Nephron progenitor cell (in vitro differentiated cells): ENCODE measurements at regions not wholly inside any gene's neighbourhood (a gene's known extent, or its start where the extent isn't known, plus 50 kb on each side); places are given as distances from the start of the nearest gene placed in this dataset.

Experiments used
- DNase-seq: peaks from one replicate; pipeline ENCODE4 v3.0.0; 2021
- H3K27ac Mint-ChIP-seq: 2 replicates; pipeline ENCODE4 v1.8.0; 2021; ENCODE audit warnings: mild to moderate bottlenecking, moderate library complexity, mixed read lengths
- H3K27me3 Mint-ChIP-seq: 2 replicates; pipeline ENCODE4 v1.8.0; 2021; ENCODE audit warnings: mild to moderate bottlenecking, low read depth, mixed read lengths; ENCODE audit not compliant: poor library complexity
- H3K36me3 Mint-ChIP-seq: 2 replicates; pipeline ENCODE4 v1.8.0; 2021; ENCODE audit warnings: low read depth, mixed read lengths
- H3K4me1 Mint-ChIP-seq: 2 replicates; pipeline ENCODE4 v1.8.0; 2021; ENCODE audit warnings: mixed read lengths
- H3K4me3 Mint-ChIP-seq: 2 replicates; pipeline ENCODE4 v1.8.0; 2021; ENCODE audit warnings: mild to moderate bottlenecking, moderate library complexity, mixed read lengths
- H3K9me3 Mint-ChIP-seq: 2 replicates; pipeline ENCODE4 v1.8.0; 2021; ENCODE audit warnings: mild to moderate bottlenecking, moderate library complexity, mixed read lengths
- TF ChIP-seq, protein P1 (sequence below): fragments of 200-600 bp; sonication (generic); IDR thresholded peaks from 2 replicates; pipeline ENCODE4 v1.5.0; 2021; ENCODE audit warnings: antibody characterized with exemption

DNA sequence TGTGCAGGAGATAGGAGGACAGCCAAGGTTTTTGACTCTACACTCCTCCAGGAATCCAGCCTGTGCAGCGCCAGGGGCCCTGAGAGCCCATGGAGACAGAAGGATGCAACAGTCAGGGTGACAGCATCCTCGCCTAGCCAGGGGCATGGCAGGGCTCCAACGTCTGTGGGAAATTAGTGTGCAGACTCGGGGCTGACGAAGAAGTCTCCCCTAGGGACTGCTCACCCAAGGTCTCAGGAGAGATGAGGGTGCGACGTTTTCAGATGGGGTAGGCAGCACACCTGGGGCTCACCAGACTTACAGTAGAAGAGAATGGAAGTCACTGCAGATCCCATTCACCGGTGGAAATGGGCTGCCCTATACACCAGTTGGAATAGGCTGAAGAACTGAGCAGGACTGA, 241.7 kb downstream of the SETD4 start:
- DNase-seq: no peak
- no peaks in the 10 kb centered on the region for H3K36me3 Mint-ChIP-seq
- H3K27ac Mint-ChIP-seq: no peak overlapping the region
- peaks cover 6% of the 10 kb centered on the region for H3K9me3 Mint-ChIP-seq
- H3K4me1 Mint-ChIP-seq: peaks cover 12% of the 10 kb centered on the region
- no peak overlapping the region for H3K4me3 Mint-ChIP-seq
- H3K27me3 Mint-ChIP-seq: no peaks in the 10 kb centered on the region
- TF ChIP-seq, protein P1, sequence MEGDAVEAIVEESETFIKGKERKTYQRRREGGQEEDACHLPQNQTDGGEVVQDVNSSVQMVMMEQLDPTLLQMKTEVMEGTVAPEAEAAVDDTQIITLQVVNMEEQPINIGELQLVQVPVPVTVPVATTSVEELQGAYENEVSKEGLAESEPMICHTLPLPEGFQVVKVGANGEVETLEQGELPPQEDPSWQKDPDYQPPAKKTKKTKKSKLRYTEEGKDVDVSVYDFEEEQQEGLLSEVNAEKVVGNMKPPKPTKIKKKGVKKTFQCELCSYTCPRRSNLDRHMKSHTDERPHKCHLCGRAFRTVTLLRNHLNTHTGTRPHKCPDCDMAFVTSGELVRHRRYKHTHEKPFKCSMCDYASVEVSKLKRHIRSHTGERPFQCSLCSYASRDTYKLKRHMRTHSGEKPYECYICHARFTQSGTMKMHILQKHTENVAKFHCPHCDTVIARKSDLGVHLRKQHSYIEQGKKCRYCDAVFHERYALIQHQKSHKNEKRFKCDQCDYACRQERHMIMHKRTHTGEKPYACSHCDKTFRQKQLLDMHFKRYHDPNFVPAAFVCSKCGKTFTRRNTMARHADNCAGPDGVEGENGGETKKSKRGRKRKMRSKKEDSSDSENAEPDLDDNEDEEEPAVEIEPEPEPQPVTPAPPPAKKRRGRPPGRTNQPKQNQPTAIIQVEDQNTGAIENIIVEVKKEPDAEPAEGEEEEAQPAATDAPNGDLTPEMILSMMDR: no peak

- peaks cover 3% of the 10 kb centered on the region for H3K27me3 Mint-ChIP-seq
- H3K4me3 Mint-ChIP-seq: no peak overlapping the region
- TF ChIP-seq, protein P1: no peak
- DNase-seq: no peak
- peaks cover 18% of the 10 kb centered on the region for H3K9me3 Mint-ChIP-seq
- peaks cover 17% of the 10 kb centered on the region for H3K36me3 Mint-ChIP-seq
- H3K27ac Mint-ChIP-seq: peak overlapping the region; percentile 51
- H3K4me1 Mint-ChIP-seq: peaks cover 29% of the 10 kb centered on the region
These were observed 245.3 kb downstream of the SETD4 start for GRCh38 chr21:35814858-35815619.

DNA sequence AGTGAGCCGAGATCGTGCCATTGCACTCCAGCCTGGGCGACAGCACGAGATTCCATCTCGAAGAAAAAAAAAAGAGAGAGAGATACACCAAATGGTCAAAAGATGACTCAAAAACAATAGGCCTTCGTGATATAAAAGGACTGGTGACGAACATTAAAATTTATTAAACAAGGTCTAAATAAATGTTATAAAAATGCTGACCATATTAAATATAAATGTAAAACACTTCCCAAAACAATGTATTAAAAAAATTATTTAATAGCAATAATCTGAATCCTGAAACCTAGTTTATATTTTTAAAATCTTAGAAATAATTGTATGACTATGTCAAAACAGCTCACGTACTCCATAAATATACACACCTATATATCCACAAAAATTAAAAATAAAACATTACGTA, 247.6 kb downstream of the SETD4 start:
- peaks cover 31% of the 10 kb centered on the region for H3K9me3 Mint-ChIP-seq
- H3K4me1 Mint-ChIP-seq: peaks cover 44% of the 10 kb centered on the region
- DNase-seq: no peak
- H3K27me3 Mint-ChIP-seq: peaks cover 3% of the 10 kb centered on the region
- H3K4me3 Mint-ChIP-seq: no peak overlapping the region
- no peak overlapping the region for H3K27ac Mint-ChIP-seq
- TF ChIP-seq, protein P1: no peak
- peaks cover 25% of the 10 kb centered on the region for H3K36me3 Mint-ChIP-seq

DNA sequence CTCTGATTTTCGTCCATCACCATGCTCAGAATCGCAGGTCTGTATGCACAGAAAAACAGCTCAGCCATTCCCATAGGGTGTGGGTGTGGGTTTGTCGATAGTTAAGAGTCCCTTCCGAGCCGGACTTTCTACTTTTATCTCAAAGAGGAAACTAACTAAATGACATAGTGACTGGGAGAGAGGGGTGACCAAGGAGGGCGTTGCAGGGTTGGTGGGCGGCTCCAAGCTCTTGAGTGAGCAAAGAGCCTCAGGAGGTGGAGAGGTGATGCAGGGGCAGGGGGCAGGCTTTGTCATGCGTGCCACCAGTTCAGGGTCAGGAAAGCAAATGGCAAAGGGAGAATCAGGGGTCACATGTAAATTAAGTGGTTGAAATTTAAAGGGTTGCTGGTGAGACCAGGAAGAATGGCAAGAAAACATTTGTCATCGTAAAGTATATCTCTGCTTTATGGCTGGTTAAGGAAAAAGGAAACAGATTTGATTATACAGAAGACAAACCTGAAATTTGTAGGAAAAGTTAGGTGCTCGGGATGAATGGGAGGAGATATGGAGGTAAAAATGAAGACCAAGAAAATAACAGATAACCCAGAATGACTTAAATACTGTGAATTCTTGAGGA, 249.0 kb downstream of the SETD4 start:
- H3K27ac Mint-ChIP-seq: peak overlapping the region; percentile 79
- H3K27me3 Mint-ChIP-seq: peaks cover 3% of the 10 kb centered on the region
- peaks cover 31% of the 10 kb centered on the region for H3K9me3 Mint-ChIP-seq
- peaks cover 25% of the 10 kb centered on the region for H3K36me3 Mint-ChIP-seq
- peaks cover 44% of the 10 kb centered on the region for H3K4me1 Mint-ChIP-seq
- no peak for DNase-seq
- H3K4me3 Mint-ChIP-seq: peak overlapping the region; percentile 26
- TF ChIP-seq, protein P1: no peak

DNA sequence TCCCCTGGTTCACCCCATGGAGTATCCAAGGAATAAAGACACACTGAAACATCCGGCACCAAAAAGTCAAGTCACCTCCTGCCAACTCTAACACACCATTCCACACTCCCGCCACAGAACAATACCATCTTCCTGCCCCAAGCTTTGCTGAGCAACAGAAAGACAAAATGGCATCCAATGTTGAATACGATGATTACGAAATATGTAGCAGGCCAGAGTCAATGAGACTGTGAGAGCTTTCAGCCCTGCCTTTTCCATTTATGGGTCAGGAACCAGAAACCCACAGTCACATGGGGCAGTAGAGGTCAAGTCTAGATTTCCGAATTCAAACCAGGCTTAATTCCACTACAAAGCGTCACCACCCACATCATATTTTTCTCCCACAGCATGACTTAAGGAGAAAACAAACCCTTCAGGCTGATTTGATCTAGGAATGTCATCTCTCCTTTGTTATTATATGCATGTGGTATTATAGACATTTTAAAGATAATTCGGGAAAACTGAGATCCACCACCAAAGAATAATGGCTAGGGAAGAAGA, 249.8 kb downstream of the SETD4 start:
- Mint-ChIP-seq H3K36me3 (peaks cover 25% of the 10 kb centered on the region), H3K4me3 (no peak overlapping the region), H3K9me3 (peaks cover 31% of the 10 kb centered on the region), H3K27me3 (peaks cover 3% of the 10 kb centered on the region), H3K4me1 (peaks cover 41% of the 10 kb centered on the region), H3K27ac (no peak overlapping the region)
- DNase-seq: no peak
- TF ChIP-seq, protein P1: no peak
